B cell (primary cell): ENCODE measurements at regions not wholly inside any gene's neighbourhood (a gene's known extent, or its start where the extent isn't known, plus 50 kb on each side); places are given as distances from the start of the nearest gene placed in this dataset.

ENCODE experiments used
- ATAC-seq: fragments of 200-7000 bp; cut with Tn5 transposase; one replicate; pipeline ENCODE4 v1.10.0; 2021; ENCODE audit warnings: low read depth, mild to moderate bottlenecking, moderate number of reproducible peaks, moderate library complexity
- CTCF ChIA-PET: fragments of 350-600 bp; sonication (Branson Sonifier 250); formaldehyde crosslinking; loops from one replicate; lab custom pipeline; 2021; ENCODE audit warnings: antibody characterized with exemption, inconsistent platforms; lab: Charles Lee
- POLR2A ChIA-PET: fragments of 350-600 bp; sonication (Branson Sonifier 250); formaldehyde crosslinking; loops from one replicate; lab custom pipeline; 2021; ENCODE audit warnings: antibody characterized with exemption; lab: Charles Lee
- DNase-seq: peaks from one replicate; pipeline ENCODE4 v3.0.0; 2013
- H2AFZ ChIP-seq: 2 replicates; pipeline ENCODE4 v1.6.1; 2012; ENCODE audit warnings: mild to moderate bottlenecking, low read depth, low read length; ENCODE audit not compliant: insufficient read depth, poor library complexity, severe bottlenecking
- H3K27ac ChIP-seq, 2 donors: 1 replicate in 1 of 2; 2 replicates in 1 of 2; pipeline ENCODE4 v1.5.1; 2012 to 2013; ENCODE audit warnings: low read length in 2 of 2, mild to moderate bottlenecking in 2 of 2, moderate library complexity in 1 of 2
- H3K27me3 ChIP-seq, 4 experiments: fragments of 200-600 bp in 1 of 4; sonication (generic) in 1 of 4; replicated peaks in 1 of 4; 1 replicate in 2 of 4; 2 replicates in 2 of 4; pipeline versions ENCODE4 v1.6.1 to v1.7.0; 2013 to 2016; ENCODE audit warnings: low read length in 3 of 4, mild to moderate bottlenecking in 2 of 4, mixed read lengths in 1 of 4, moderate library complexity in 1 of 4; ENCODE audit not compliant: insufficient read depth in 4 of 4, control insufficient read depth in 3 of 4; ENCODE audit errors: control extremely low read depth in 1 of 4
- H3K36me3 ChIP-seq, 2 experiments: replicated peaks in 1 of 2; 1 replicate in 1 of 2; 2 replicates in 1 of 2; pipeline versions ENCODE4 v1.6.1 to v1.7.1; 2013; ENCODE audit warnings: low read length in 1 of 2; ENCODE audit not compliant: insufficient read depth in 2 of 2, control insufficient read depth in 1 of 2; ENCODE audit errors: control extremely low read depth in 1 of 2, extremely low read depth in 1 of 2
- H3K4me1 ChIP-seq, 2 donors: fragments of 200-600 bp in 1 of 2; sonication (generic) in 1 of 2; 1 replicate in 1 of 2; 2 replicates in 1 of 2; pipeline versions ENCODE4 v1.5.1 to v1.6.1; 2013 to 2017; ENCODE audit warnings: low read length in 2 of 2; ENCODE audit not compliant: control insufficient read depth in 2 of 2, insufficient read depth in 2 of 2
- H3K4me2 ChIP-seq: replicated peaks from 2 replicates; pipeline ENCODE3; 2012; ENCODE audit warnings: mild to moderate bottlenecking, low read depth, low read length; ENCODE audit not compliant: poor library complexity, severe bottlenecking
- H3K4me3 ChIP-seq, 5 experiments: fragments of 200-600 bp in 1 of 5; sonication (generic) in 1 of 5; 1 replicate in 3 of 5; 2 replicates in 2 of 5; pipeline versions ENCODE4 v1.5.1 to v1.7.0; 2011 to 2016; ENCODE audit warnings: low read length in 4 of 5, mild to moderate bottlenecking in 4 of 5, low read depth in 2 of 5, control low read depth in 1 of 5, moderate library complexity in 1 of 5; ENCODE audit not compliant: insufficient read depth in 1 of 5; ENCODE audit errors: control extremely low read depth in 1 of 5, extremely low read depth in 1 of 5
- H3K79me2 ChIP-seq: fragments of 200-600 bp; sonication (generic); one replicate; pipeline ENCODE4 v1.6.0; 2016; ENCODE audit warnings: low read length; ENCODE audit not compliant: control insufficient read depth, insufficient read depth
- H3K9ac ChIP-seq: fragments of 200-600 bp; sonication (generic); 2 replicates; pipeline ENCODE4 v1.6.1; 2017; ENCODE audit warnings: mild to moderate bottlenecking, low read length, moderate library complexity
- H3K9me3 ChIP-seq, 3 donors: one replicate each; pipeline versions ENCODE4 v1.6.1 to v1.7.1; 2013; ENCODE audit warnings: low read length in 2 of 3; ENCODE audit not compliant: control insufficient read depth in 2 of 3, insufficient read depth in 1 of 3; ENCODE audit errors: control extremely low read depth in 1 of 3
- H4K20me1 ChIP-seq: 2 replicates; pipeline ENCODE4 v1.6.0; 2012; ENCODE audit warnings: mild to moderate bottlenecking, low read length; ENCODE audit not compliant: insufficient read depth, control insufficient read depth, poor library complexity, severe bottlenecking
- H3K27ac Mint-ChIP-seq: one replicate; pipeline ENCODE4 v1.8.0; 2021; ENCODE audit warnings: mixed read lengths
- H3K27me3 Mint-ChIP-seq: one replicate; pipeline ENCODE4 v1.8.0; 2021; ENCODE audit warnings: mixed read lengths
- H3K4me1 Mint-ChIP-seq: one replicate; pipeline ENCODE4 v1.8.0; 2021; ENCODE audit warnings: mixed read lengths
- H3K4me3 Mint-ChIP-seq: one replicate; pipeline ENCODE4 v1.8.0; 2021; ENCODE audit warnings: mixed read lengths
- H3K9me3 Mint-ChIP-seq: one replicate; pipeline ENCODE4 v1.8.0; 2022; ENCODE audit warnings: mixed read lengths; ENCODE audit not compliant: insufficient read depth
- CTCF ChIP-seq: fragments of 200-600 bp; IDR thresholded peaks from one replicate; pipeline ENCODE4 v1.8.0; 2022; ENCODE audit warnings: antibody characterized with exemption, mild to moderate bottlenecking
- EZH2 ChIP-seq: IDR thresholded peaks from 2 replicates; pipeline ENCODE4 v1.6.1; 2012; ENCODE audit warnings: borderline replicate concordance, low read depth, mild to moderate bottlenecking, moderate library complexity, low read length; ENCODE audit not compliant: insufficient read depth, poor library complexity, severe bottlenecking
- WGBS: methylation state at CpG from one replicate; pipeline ENCODE4 v1.1.5; 2013; ENCODE audit warnings: missing lambda C conversion rate; ENCODE audit not compliant: insufficient coverage; 5-methylcytosine and 5-hydroxymethylcytosine counted together
- intact Hi-C: fragments of 100-400 bp; cut with micrococcal nuclease; formaldehyde crosslinking; loops from one replicate; pipeline ENCODE4 v1.10.0; 2022

- intact Hi-C loops = no loop called here
- Mint-ChIP-seq H3K27me3 (peaks cover 3% of the 10 kb centered on the region), H3K9me3 (no peaks in the 10 kb centered on the region), H3K27ac (no peak overlapping the region), H3K4me3 (no peak overlapping the region), H3K4me1 (no peaks in the 10 kb centered on the region)
- Histone ChIP-seq H3K27ac (no peak overlapping the region), H3K36me3 (no peaks in the 10 kb centered on the region), H3K4me3 (no peak overlapping the region), H3K27me3 (no peaks in the 10 kb centered on the region), H3K9me3 (no peaks in the 10 kb centered on the region), H2AFZ (no peak overlapping the region), H3K4me2 (no peak overlapping the region), H3K4me1 (no peaks in the 10 kb centered on the region), H3K79me2 (no peaks in the 10 kb centered on the region), H3K9ac (no peak overlapping the region), H4K20me1 (no peaks in the 10 kb centered on the region)
- DNase-seq (no peak), ATAC-seq (no peak)
- ChIA-PET POLR2A (no interaction called here), CTCF (no interaction called here)
- no peak for TF ChIP-seq CTCF
- TF ChIP-seq EZH2 = no peak
These were observed 597.2 kb downstream of the EDEM1 start for GRCh38 chr3:5784690-5785089.

GRCh38 chr3:5787861-5788488, 600.5 kb downstream of the EDEM1 start:
- CTCF ChIA-PET = no interaction called here
- no peaks in the 10 kb centered on the region for H3K27me3 ChIP-seq
- H3K4me1 ChIP-seq = no peaks in the 10 kb centered on the region
- H3K4me3 ChIP-seq = no peak overlapping the region
- Mint-ChIP-seq H3K27me3 (no peaks in the 10 kb centered on the region), H3K9me3 (no peaks in the 10 kb centered on the region), H3K4me1 (no peaks in the 10 kb centered on the region), H3K27ac (no peak overlapping the region), H3K4me3 (no peak overlapping the region)
- no peak for DNase-seq
- WGBS = 43% methylated on average over 2 of the region's 6 CpGs
- no peaks in the 10 kb centered on the region for H3K79me2 ChIP-seq
- POLR2A ChIA-PET = no interaction called here
- no peak overlapping the region for H2AFZ ChIP-seq
- TF ChIP-seq CTCF (no peak), EZH2 (no peak)
- no peak overlapping the region for H3K9ac ChIP-seq
- no peak for ATAC-seq
- H4K20me1 ChIP-seq = no peaks in the 10 kb centered on the region
- H3K27ac ChIP-seq = no peak overlapping the region
- H3K36me3 ChIP-seq = no peaks in the 10 kb centered on the region
- no peaks in the 10 kb centered on the region for H3K9me3 ChIP-seq
- no peak overlapping the region for H3K4me2 ChIP-seq
- intact Hi-C loops = no loop called here
